BJ (cell line): ENCODE measurements at regions not wholly inside any gene's neighbourhood (a gene's known extent, or its start where the extent isn't known, plus 50 kb on each side); places are given as distances from the start of the nearest gene placed in this dataset.

Source experiments
- CTCF ChIA-PET: fragments of 350-600 bp; formaldehyde crosslinking; extraction: SDS; loops from one replicate; lab custom pipeline; 2021; ENCODE audit warnings: antibody characterized with exemption, inconsistent platforms; lab: Yijun Ruan, JAX
- POLR2A ChIA-PET: fragments of 300-600 bp; sonication (Branson Sonifier 250); formaldehyde crosslinking; extraction: SDS; loops from one replicate; lab custom pipeline; 2021; ENCODE audit warnings: antibody characterized with exemption; lab: Charles Lee
- DNase-seq: peaks from one replicate; pipeline ENCODE4 v3.0.0-alpha.2; 2011; ENCODE audit warnings: low read depth
- H3K27me3 ChIP-seq: 2 replicates; pipeline ENCODE4 v1.6.0; 2011; ENCODE audit warnings: low read length; ENCODE audit not compliant: control insufficient read depth, insufficient read depth
- H3K36me3 ChIP-seq: 2 replicates; pipeline ENCODE4 v1.5.1; 2011; ENCODE audit warnings: low read length; ENCODE audit not compliant: control insufficient read depth, insufficient read depth
- H3K4me3 ChIP-seq: 2 replicates; pipeline ENCODE4 v1.5.1; 2011; ENCODE audit warnings: low read depth, mild to moderate bottlenecking, control low read depth, low read length
- TF ChIP-seq, protein P1 (sequence below): IDR thresholded peaks from 2 replicates; pipeline ENCODE4 v1.5.1; 2011; ENCODE audit warnings: low read depth, mild to moderate bottlenecking, control low read depth, inconsistent platforms, low read length, moderate library complexity; ENCODE audit not compliant: insufficient read depth

DNA sequence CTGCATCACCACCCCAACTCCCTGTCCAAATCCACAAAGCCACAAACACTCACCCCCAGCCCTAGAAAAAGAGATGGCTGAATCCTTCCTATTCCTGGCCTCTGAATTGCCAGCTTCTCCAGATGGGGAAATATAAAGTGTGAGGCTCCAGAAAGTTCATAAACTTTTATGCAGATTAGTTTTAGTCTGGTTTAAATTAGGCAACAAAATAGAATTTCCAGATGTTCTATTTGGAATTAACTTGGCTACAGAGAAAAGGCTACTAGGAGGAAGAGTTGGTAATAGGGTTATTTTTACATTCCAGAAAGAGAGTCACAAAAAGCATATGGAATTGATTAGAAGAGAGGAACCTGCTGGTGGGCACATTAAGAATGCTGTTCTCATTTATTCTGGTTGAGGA lies 56.0 kb downstream of the EN1 start:
- Histone ChIP-seq H3K27me3 (peaks cover 2% of the 10 kb centered on the region; the same call in 1 of the 2 replicates), H3K4me3 (no peak overlapping the region), H3K36me3 (no peaks in the 10 kb centered on the region)
- ChIA-PET CTCF (no interaction called here), POLR2A (no interaction called here)
- TF ChIP-seq, protein P1, sequence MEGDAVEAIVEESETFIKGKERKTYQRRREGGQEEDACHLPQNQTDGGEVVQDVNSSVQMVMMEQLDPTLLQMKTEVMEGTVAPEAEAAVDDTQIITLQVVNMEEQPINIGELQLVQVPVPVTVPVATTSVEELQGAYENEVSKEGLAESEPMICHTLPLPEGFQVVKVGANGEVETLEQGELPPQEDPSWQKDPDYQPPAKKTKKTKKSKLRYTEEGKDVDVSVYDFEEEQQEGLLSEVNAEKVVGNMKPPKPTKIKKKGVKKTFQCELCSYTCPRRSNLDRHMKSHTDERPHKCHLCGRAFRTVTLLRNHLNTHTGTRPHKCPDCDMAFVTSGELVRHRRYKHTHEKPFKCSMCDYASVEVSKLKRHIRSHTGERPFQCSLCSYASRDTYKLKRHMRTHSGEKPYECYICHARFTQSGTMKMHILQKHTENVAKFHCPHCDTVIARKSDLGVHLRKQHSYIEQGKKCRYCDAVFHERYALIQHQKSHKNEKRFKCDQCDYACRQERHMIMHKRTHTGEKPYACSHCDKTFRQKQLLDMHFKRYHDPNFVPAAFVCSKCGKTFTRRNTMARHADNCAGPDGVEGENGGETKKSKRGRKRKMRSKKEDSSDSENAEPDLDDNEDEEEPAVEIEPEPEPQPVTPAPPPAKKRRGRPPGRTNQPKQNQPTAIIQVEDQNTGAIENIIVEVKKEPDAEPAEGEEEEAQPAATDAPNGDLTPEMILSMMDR, result no peak
- DNase-seq, result no peak

DNA sequence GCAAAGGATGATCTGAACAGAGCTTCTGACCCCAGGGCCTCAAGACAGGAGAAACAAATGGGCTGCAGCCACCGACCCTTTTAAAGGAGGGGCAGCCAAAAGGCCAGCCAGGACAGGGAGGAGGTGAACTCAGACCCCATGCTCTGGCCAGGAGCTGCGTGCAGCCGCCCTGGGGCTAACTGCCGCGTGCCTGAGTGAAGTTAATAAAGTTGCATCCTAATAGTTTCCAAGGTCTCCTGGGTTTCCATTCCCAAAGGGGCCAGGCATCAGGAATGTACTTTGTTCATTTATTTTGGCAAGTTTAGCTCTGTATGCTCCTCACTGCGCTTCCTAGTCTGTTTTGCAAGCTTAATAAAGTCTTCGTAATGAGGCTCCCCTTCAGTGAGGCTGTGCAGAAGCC lies 60.7 kb downstream of the EN1 start:
- DNase-seq, result no peak
- no peaks in the 10 kb centered on the region for H3K36me3 ChIP-seq
- CTCF ChIA-PET, result no interaction called here
- peaks cover 4% of the 10 kb centered on the region; the same call in 1 of the 2 replicates for H3K27me3 ChIP-seq
- H3K4me3 ChIP-seq, result no peak overlapping the region
- POLR2A ChIA-PET, result no interaction called here
- TF ChIP-seq, protein P1, result no peak

DNA sequence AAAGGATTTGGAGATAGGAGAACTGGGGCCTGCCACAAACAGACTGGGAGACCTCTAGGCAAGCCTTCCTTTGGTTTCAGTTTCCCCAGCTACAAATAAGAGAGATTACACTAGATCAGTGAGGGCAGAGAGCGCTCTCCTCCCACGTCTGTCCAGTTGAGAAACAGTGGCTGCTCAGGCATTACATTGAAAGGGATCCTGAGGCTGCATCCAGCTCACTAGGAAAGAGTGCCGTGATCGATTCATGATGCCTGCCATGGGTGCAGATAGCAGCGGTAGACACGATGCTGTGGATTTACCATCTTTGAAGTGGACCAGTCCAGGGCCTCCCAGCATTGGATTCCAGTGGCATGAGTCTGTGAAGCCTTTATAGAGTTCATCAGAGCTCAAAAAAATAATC lies 62.6 kb downstream of the EN1 start:
- no peaks in the 10 kb centered on the region for H3K36me3 ChIP-seq
- TF ChIP-seq, protein P1, result no peak
- POLR2A ChIA-PET, result no interaction called here
- DNase-seq, result no peak
- CTCF ChIA-PET, result interaction anchor here (1.6 kb wide), 1 partner anchor 12 kb away, joined by 3 read pairs; no protein-coding TSS in a partner anchor
- peaks cover 4% of the 10 kb centered on the region; the same call in 1 of the 2 replicates for H3K27me3 ChIP-seq
- no peak overlapping the region for H3K4me3 ChIP-seq

DNA sequence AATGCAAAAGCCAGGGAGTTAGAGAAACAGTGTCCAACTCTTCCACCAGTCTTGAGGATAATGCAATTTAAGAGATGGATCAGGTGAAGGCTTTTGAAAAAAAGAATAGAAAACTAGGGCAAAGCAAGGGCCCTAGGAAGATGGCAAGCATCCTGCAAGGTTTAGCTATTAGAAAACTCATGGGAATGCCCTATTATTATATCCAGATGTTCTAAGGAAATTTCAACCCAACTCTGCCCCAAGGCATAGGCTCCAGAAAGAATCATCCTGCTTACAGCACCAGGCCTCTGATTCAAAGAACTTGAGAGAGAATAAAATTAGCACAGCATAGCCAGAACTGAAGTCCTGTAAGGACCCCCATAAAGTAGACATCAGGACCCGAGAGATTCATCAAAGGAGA lies 68.1 kb downstream of the EN1 start:
- ChIA-PET CTCF (no interaction called here), POLR2A (no interaction called here)
- H3K36me3 ChIP-seq, result no peaks in the 10 kb centered on the region
- TF ChIP-seq, protein P1, result no peak
- H3K4me3 ChIP-seq, result no peak overlapping the region
- no peak for DNase-seq
- H3K27me3 ChIP-seq, result peaks cover 2% of the 10 kb centered on the region; the same call in 1 of the 2 replicates

DNA sequence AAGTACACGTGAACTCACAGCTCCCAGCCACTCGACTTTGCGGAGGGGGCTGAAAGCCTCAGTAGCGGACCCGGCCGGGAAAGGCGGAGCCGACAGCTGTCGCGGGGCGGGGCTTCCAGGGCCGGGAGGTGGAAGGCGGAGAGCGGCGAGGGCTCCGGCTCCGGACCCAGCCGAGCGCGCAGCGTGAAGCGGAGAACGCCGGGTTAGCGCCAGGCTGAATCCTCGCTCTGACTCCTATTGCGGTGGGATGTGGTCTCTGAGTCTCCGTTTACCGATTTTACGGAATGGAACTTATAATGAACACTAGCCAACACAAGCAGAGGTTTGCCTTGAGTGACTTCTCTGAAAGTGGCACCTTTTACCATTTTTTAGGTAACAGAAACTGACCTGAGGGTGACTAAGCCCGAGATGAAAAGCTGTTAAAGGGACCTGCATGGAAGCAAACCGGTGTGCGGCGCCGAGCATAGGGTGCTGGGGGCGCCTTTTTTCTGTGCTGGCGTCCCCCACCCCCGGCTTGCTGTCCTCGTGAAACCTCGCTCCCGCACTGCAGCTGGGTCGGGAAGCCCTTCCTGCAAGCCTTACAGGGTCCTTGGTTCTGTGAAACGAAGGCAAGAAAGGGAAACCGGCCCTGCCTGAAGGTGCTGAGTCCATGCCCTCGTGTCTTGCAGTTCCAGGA lies 72.9 kb downstream of the EN1 start:
- H3K4me3 ChIP-seq, result peak overlapping the region; percentile 27
- ChIA-PET POLR2A (no interaction called here), CTCF (interaction anchor here (0.8 kb wide), 1 partner anchor 12 kb away, joined by 4 read pairs; no protein-coding TSS in a partner anchor)
- peaks cover 12% of the 10 kb centered on the region for H3K27me3 ChIP-seq
- no peaks in the 10 kb centered on the region for H3K36me3 ChIP-seq
- DNase-seq, result no peak
- TF ChIP-seq, protein P1, result no peak
